ENCODE measurements at regions not wholly inside any gene's neighbourhood (a gene's known extent, or its start where the extent isn't known, plus 50 kb on each side); places are given as distances from the start of the nearest gene placed in this dataset.

- TF ChIP-seq TAF7 (optimal IDR thresholded peaks at IDR 0.05; ENCODE audit: borderline replicate concordance, low read depth, low read length) (no peak), ASH2L (IDR thresholded peaks at IDR 0.05; ENCODE audit: low read length) (no peak), FOSL1 (IDR thresholded peaks at IDR 0.05; ENCODE audit: insufficient read depth, low read depth, low read length) (no peak)
These were observed 80.5 kb upstream of the KCNK12 start (continued) for GRCh38 chr2:47651296-47651695.

Measured in H1 (cell line).